CD4-positive, alpha-beta T cell treated with Interleukin-21 for 1 hour (primary cell): ENCODE measurements at regions not wholly inside any gene's neighbourhood (a gene's known extent, or its start where the extent isn't known, plus 50 kb on each side); places are given as distances from the start of the nearest gene placed in this dataset.
"Not testable (repeated sequence)": the region's sequence is repeated elsewhere in the genome, so short reads cannot be mapped to it uniquely, and the experiment has no call there.

Experiments
- DNase-seq: peaks from one replicate; pipeline ENCODE4 v3.0.0-alpha.2; 2020

GRCh38 chr5:83001796-83002381 is 75.3 kb downstream of the TMEM167A start:
- DNase-seq, result no peak

- DNase-seq, result no peak
Measured at GRCh38 chr5:83000922-83001321, 76.3 kb downstream of the TMEM167A start.

GRCh38 chr5:83000428-83000827 is 76.8 kb downstream of the TMEM167A start:
- DNase-seq, result no peak

GRCh38 chr5:82993416-82993815 is 83.8 kb downstream of the TMEM167A start:
- no peak for DNase-seq

- DNase-seq, result no peak
Measured at GRCh38 chr5:82992646-82993045, 84.5 kb downstream of the TMEM167A start.

- no peak for DNase-seq
Measured at GRCh38 chr5:82991678-82992323, 85.4 kb downstream of the TMEM167A start.

- DNase-seq, result no peak
Measured at GRCh38 chr5:82991059-82991458, 86.1 kb downstream of the TMEM167A start.

GRCh38 chr5:82987188-82987587 is 90.0 kb downstream of the TMEM167A start:
- DNase-seq, result no peak

- DNase-seq, result no peak
Measured at GRCh38 chr5:82986404-82986803, 90.8 kb downstream of the TMEM167A start.

GRCh38 chr5:82985763-82986162 is 91.4 kb downstream of the TMEM167A start:
- DNase-seq, result no peak

- no peak for DNase-seq
Measured at GRCh38 chr5:82984786-82985735, 92.1 kb downstream of the TMEM167A start.

- no peak for DNase-seq
Measured at GRCh38 chr5:82982846-82983245, 94.3 kb downstream of the TMEM167A start.

- DNase-seq, result not testable (repeated sequence)
Measured at GRCh38 chr5:82976887-82977286, 100.3 kb downstream of the TMEM167A start.

GRCh38 chr5:82975812-82976211 is 101.4 kb downstream of the TMEM167A start:
- DNase-seq, result no peak

GRCh38 chr5:82975396-82975795 is 101.8 kb downstream of the TMEM167A start:
- DNase-seq, result no peak

- not testable (repeated sequence) for DNase-seq
Measured at GRCh38 chr5:82974346-82974745, 102.8 kb downstream of the TMEM167A start.

GRCh38 chr5:82971901-82972300 is 105.3 kb downstream of the TMEM167A start:
- DNase-seq, result no peak

GRCh38 chr5:82971034-82971806 is 106.0 kb downstream of the TMEM167A start:
- not testable (repeated sequence) for DNase-seq

- not testable (repeated sequence) for DNase-seq
Measured at GRCh38 chr5:82969221-82969976, 107.8 kb downstream of the TMEM167A start.

- DNase-seq, result no peak
Measured at GRCh38 chr5:82967072-82967471, 110.1 kb downstream of the TMEM167A start.

- no peak for DNase-seq
Measured at GRCh38 chr5:82959466-82959865, 117.7 kb downstream of the TMEM167A start.

GRCh38 chr5:82956600-82956999 is 120.6 kb downstream of the TMEM167A start:
- DNase-seq, result no peak
